ENCODE measurements at regions not wholly inside any gene's neighbourhood (a gene's known extent, or its start where the extent isn't known, plus 50 kb on each side); places are given as distances from the start of the nearest gene placed in this dataset.

- POLR2A ChIA-PET: no interaction called here
- no peak for DNase-seq (ENCODE audit: extremely low spot score)
- CTCF ChIA-PET: no interaction called here
- TF ChIP-seq NFRKB (IDR thresholded peaks at IDR 0.05) (no peak), TARDBP (IDR thresholded peaks at IDR 0.05) (no peak), PKNOX1 (IDR thresholded peaks at IDR 0.05) (no peak), FOXA1 (IDR thresholded peaks at IDR 0.05) (no peak), SP1 (IDR thresholded peaks at IDR 0.05) (no peak)
These were observed 182.0 kb upstream of the C1orf174 start for GRCh38 chr1:4081806-4082711.

GRCh38 chr1:4083231-4084047 is 183.4 kb upstream of the C1orf174 start:
- POLR2A ChIA-PET: no interaction called here
- no peak for DNase-seq (ENCODE audit: extremely low spot score)
- TF ChIP-seq HDGF (IDR thresholded peaks at IDR 0.05; ENCODE audit: borderline replicate concordance) (no peak), PKNOX1 (IDR thresholded peaks at IDR 0.05) (no peak), FOXK2 (IDR thresholded peaks at IDR 0.05) (no peak), FOXA1 (IDR thresholded peaks at IDR 0.05) (no peak), SP1 (IDR thresholded peaks at IDR 0.05) (no peak), ZNF384 (IDR thresholded peaks at IDR 0.05) (no peak), NFRKB (IDR thresholded peaks at IDR 0.05) (no peak), SUZ12 (IDR thresholded peaks at IDR 0.05) (no peak), FOXM1 (IDR thresholded peaks at IDR 0.05; ENCODE audit: borderline replicate concordance) (no peak), TARDBP (IDR thresholded peaks at IDR 0.05) (no peak), CTBP1 (IDR thresholded peaks at IDR 0.05; ENCODE audit: borderline replicate concordance) (no peak), LEF1 (IDR thresholded peaks at IDR 0.05; ENCODE audit: borderline replicate concordance) (no peak), BHLHE40 (IDR thresholded peaks at IDR 0.05; ENCODE audit: borderline replicate concordance) (no peak), ARNT (IDR thresholded peaks at IDR 0.05) (no peak), L3MBTL2 (conservative IDR thresholded peaks at IDR 0.05) (no peak), ELF4 (IDR thresholded peaks at IDR 0.05) (no peak)
- CTCF ChIA-PET: no interaction called here

- ChIA-PET CTCF (no interaction called here), POLR2A (no interaction called here)
- TF ChIP-seq HDGF (IDR thresholded peaks at IDR 0.05; ENCODE audit: borderline replicate concordance) (no peak), ZNF384 (IDR thresholded peaks at IDR 0.05) (no peak), FOXM1 (IDR thresholded peaks at IDR 0.05; ENCODE audit: borderline replicate concordance) (no peak), LEF1 (IDR thresholded peaks at IDR 0.05; ENCODE audit: borderline replicate concordance) (no peak), FOXK2 (IDR thresholded peaks at IDR 0.05) (no peak), SUZ12 (IDR thresholded peaks at IDR 0.05) (no peak), BHLHE40 (IDR thresholded peaks at IDR 0.05; ENCODE audit: borderline replicate concordance) (no peak), NFRKB (IDR thresholded peaks at IDR 0.05) (no peak), ARNT (IDR thresholded peaks at IDR 0.05) (no peak), FOXA1 (IDR thresholded peaks at IDR 0.05) (no peak), ELF4 (IDR thresholded peaks at IDR 0.05) (no peak), PKNOX1 (IDR thresholded peaks at IDR 0.05) (no peak), CTBP1 (IDR thresholded peaks at IDR 0.05; ENCODE audit: borderline replicate concordance) (no peak), L3MBTL2 (conservative IDR thresholded peaks at IDR 0.05) (no peak), SP1 (IDR thresholded peaks at IDR 0.05) (no peak), TARDBP (IDR thresholded peaks at IDR 0.05) (no peak)
- DNase-seq (ENCODE audit: extremely low spot score): no peak
These were observed 184.0 kb upstream of the C1orf174 start for GRCh38 chr1:4084048-4084431.

- CTCF ChIA-PET: no interaction called here
- POLR2A ChIA-PET: no interaction called here
- TF ChIP-seq PKNOX1 (IDR thresholded peaks at IDR 0.05) (no peak), BHLHE40 (IDR thresholded peaks at IDR 0.05; ENCODE audit: borderline replicate concordance) (no peak), HDGF (IDR thresholded peaks at IDR 0.05; ENCODE audit: borderline replicate concordance) (no peak), ZNF384 (IDR thresholded peaks at IDR 0.05) (no peak), NFRKB (IDR thresholded peaks at IDR 0.05) (no peak), CTBP1 (IDR thresholded peaks at IDR 0.05; ENCODE audit: borderline replicate concordance) (no peak), LEF1 (IDR thresholded peaks at IDR 0.05; ENCODE audit: borderline replicate concordance) (no peak)
- DNase-seq (ENCODE audit: extremely low spot score): no peak
These were observed 184.4 kb upstream of the C1orf174 start for GRCh38 chr1:4084446-4084845.

GRCh38 chr1:4084896-4085295 is 184.8 kb upstream of the C1orf174 start:
- TF ChIP-seq ELF4 (IDR thresholded peaks at IDR 0.05) (no peak), BHLHE40 (IDR thresholded peaks at IDR 0.05; ENCODE audit: borderline replicate concordance) (no peak), L3MBTL2 (conservative IDR thresholded peaks at IDR 0.05) (no peak), ARNT (IDR thresholded peaks at IDR 0.05) (no peak), FOXA1 (IDR thresholded peaks at IDR 0.05) (no peak), ZNF384 (IDR thresholded peaks at IDR 0.05) (no peak), HDGF (IDR thresholded peaks at IDR 0.05; ENCODE audit: borderline replicate concordance) (no peak), LEF1 (IDR thresholded peaks at IDR 0.05; ENCODE audit: borderline replicate concordance) (no peak), NFRKB (IDR thresholded peaks at IDR 0.05) (no peak), PKNOX1 (IDR thresholded peaks at IDR 0.05) (no peak), FOXM1 (IDR thresholded peaks at IDR 0.05; ENCODE audit: borderline replicate concordance) (no peak)
- POLR2A ChIA-PET: no interaction called here
- DNase-seq (ENCODE audit: extremely low spot score): no peak
- CTCF ChIA-PET: no interaction called here
